SH-SY5Y (cell line): ENCODE measurements at regions not wholly inside any gene's neighbourhood (a gene's known extent, or its start where the extent isn't known, plus 50 kb on each side); places are given as distances from the start of the nearest gene placed in this dataset.

Source experiments
- GATA2 ChIP-seq: IDR thresholded peaks from 2 replicates; pipeline ENCODE4 v1.6.1; 2011; ENCODE audit warnings: mild to moderate bottlenecking, low read depth, low read length
- GATA3 ChIP-seq: IDR thresholded peaks from 2 replicates; pipeline ENCODE4 v1.6.1; 2011; ENCODE audit warnings: low read depth, mild to moderate bottlenecking, low read length, moderate library complexity

- no peak for TF ChIP-seq GATA2
- no peak for TF ChIP-seq GATA3
These were observed 53.9 kb upstream of the PITX1 start for GRCh38 chr5:135087950-135088349.
